Mesendoderm (in vitro differentiated cells): ENCODE measurements at regions not wholly inside any gene's neighbourhood (a gene's known extent, or its start where the extent isn't known, plus 50 kb on each side); places are given as distances from the start of the nearest gene placed in this dataset.
A peak's percentile ranks its signal among the peaks of the same experiment; 100 is the strongest.

ENCODE experiments used
- DNase-seq: peaks from one replicate; pipeline ENCODE4 v3.0.0; 2013
- H2AK5ac ChIP-seq: 2 replicates; pipeline ENCODE4 v1.6.1; 2013; ENCODE audit warnings: low read length, inconsistent platforms
- H2BK120ac ChIP-seq: 2 replicates; pipeline ENCODE4 v1.6.1; 2013; ENCODE audit warnings: low read depth, mild to moderate bottlenecking, low read length, moderate library complexity, mixed read lengths
- H2BK15ac ChIP-seq: replicated peaks from 2 replicates; pipeline ENCODE4 v1.6.1; 2013; ENCODE audit warnings: low read depth, mild to moderate bottlenecking, moderate library complexity
- H2BK5ac ChIP-seq: 2 replicates; pipeline ENCODE4 v1.6.1; 2013; ENCODE audit warnings: low read length, inconsistent platforms
- H3K18ac ChIP-seq: 2 replicates; pipeline ENCODE4 v1.6.1; 2013; ENCODE audit warnings: mild to moderate bottlenecking, low read length, mixed read lengths
- H3K23ac ChIP-seq: one replicate; pipeline ENCODE4 v1.6.1; 2013; ENCODE audit warnings: low read length
- H3K27ac ChIP-seq: 2 replicates; pipeline ENCODE4 v1.5.1; 2013; ENCODE audit warnings: low read depth, mild to moderate bottlenecking, inconsistent platforms, low read length, moderate library complexity
- H3K27me3 ChIP-seq: 2 replicates; pipeline ENCODE4 v1.6.1; 2013; ENCODE audit warnings: low read length, control low read depth, mild to moderate bottlenecking, inconsistent platforms; ENCODE audit not compliant: insufficient read depth, poor library complexity
- H3K36me3 ChIP-seq: 2 replicates; pipeline ENCODE4 v1.6.1; 2013; ENCODE audit warnings: low read length, inconsistent platforms; ENCODE audit not compliant: control insufficient read depth, insufficient read depth
- H3K4ac ChIP-seq: one replicate; pipeline ENCODE4 v1.6.1; 2013; ENCODE audit warnings: low read depth, mild to moderate bottlenecking, low read length, moderate library complexity
- H3K4me1 ChIP-seq: 2 replicates; pipeline ENCODE4 v1.6.1; 2013; ENCODE audit warnings: low read depth, low read length, inconsistent platforms; ENCODE audit not compliant: control insufficient read depth
- H3K4me2 ChIP-seq: 2 replicates; pipeline ENCODE4 v1.6.1; 2013; ENCODE audit warnings: low read length
- H3K4me3 ChIP-seq: 2 replicates; pipeline ENCODE4 v1.5.1; 2013; ENCODE audit warnings: mild to moderate bottlenecking, low read length
- H3K56ac ChIP-seq: one replicate; pipeline ENCODE4 v1.6.1; 2013; ENCODE audit warnings: low read length
- H3K79me1 ChIP-seq: 2 replicates; pipeline ENCODE4 v1.6.1; 2013; ENCODE audit warnings: low read length, inconsistent platforms
- H3K79me2 ChIP-seq: 2 replicates; pipeline ENCODE4 v1.6.1; 2013; ENCODE audit warnings: mild to moderate bottlenecking, low read length; ENCODE audit not compliant: control insufficient read depth, insufficient read depth
- H3K9ac ChIP-seq: 2 replicates; pipeline ENCODE4 v1.6.1; 2013; ENCODE audit warnings: low read length, inconsistent platforms
- H4K5ac ChIP-seq: one replicate; pipeline ENCODE4 v1.6.1; 2013; ENCODE audit warnings: low read length
- H4K8ac ChIP-seq: one replicate; pipeline ENCODE4 v1.6.1; 2013; ENCODE audit warnings: low read depth, mild to moderate bottlenecking, control low read depth, low read length, moderate library complexity
- WGBS: extraction: QIAGEN DNeasy Blood & Tissue Kit; methylation state at CpG from one replicate; pipeline ENCODE4 v1.1.7; 2013; ENCODE audit warnings: low lambda C conversion rate, missing lambda C conversion rate; ENCODE audit not compliant: insufficient coverage; ENCODE audit errors: extremely low coverage; 5-methylcytosine and 5-hydroxymethylcytosine counted together

GRCh38 chr1:224541901-224542630 is 74.1 kb upstream of the CNIH3 start:
- Histone ChIP-seq H3K4ac (no peak overlapping the region), H2BK120ac (no peak overlapping the region), H3K4me1 (peaks cover 4% of the 10 kb centered on the region), H3K56ac (no peak overlapping the region), H4K8ac (no peak overlapping the region), H3K27me3 (no peaks in the 10 kb centered on the region), H2AK5ac (no peak overlapping the region), H3K36me3 (no peaks in the 10 kb centered on the region), H3K4me3 (no peak overlapping the region), H3K79me2 (no peaks in the 10 kb centered on the region), H3K9ac (no peak overlapping the region), H2BK15ac (no peak overlapping the region), H3K18ac (no peak overlapping the region), H4K5ac (no peak overlapping the region), H2BK5ac (no peak overlapping the region), H3K4me2 (no peak overlapping the region), H3K79me1 (no peaks in the 10 kb centered on the region), H3K23ac (no peak overlapping the region), H3K27ac (no peak overlapping the region)
- WGBS, result no CpG with 5 or more reads among the region's 5 CpGs
- no peak for DNase-seq

- Histone ChIP-seq H2BK5ac (no peak overlapping the region), H3K4me3 (no peak overlapping the region), H3K18ac (no peak overlapping the region), H3K27ac (no peak overlapping the region), H2AK5ac (no peak overlapping the region), H3K79me1 (no peaks in the 10 kb centered on the region), H4K5ac (no peak overlapping the region), H3K4me1 (peaks cover 4% of the 10 kb centered on the region), H3K23ac (no peak overlapping the region), H3K27me3 (no peaks in the 10 kb centered on the region), H3K9ac (no peak overlapping the region), H3K79me2 (no peaks in the 10 kb centered on the region), H3K4me2 (no peak overlapping the region), H4K8ac (no peak overlapping the region), H3K4ac (no peak overlapping the region), H3K36me3 (no peaks in the 10 kb centered on the region), H2BK120ac (no peak overlapping the region), H3K56ac (no peak overlapping the region), H2BK15ac (no peak overlapping the region)
- DNase-seq, result peak; percentile 86
- WGBS, result no CpG with 5 or more reads among the region's 7 CpGs
Measured at GRCh38 chr1:224542783-224543440, 73.2 kb upstream of the CNIH3 start.

GRCh38 chr1:224543453-224543852 is 72.7 kb upstream of the CNIH3 start:
- no peaks in the 10 kb centered on the region for H3K27me3 ChIP-seq
- no peak overlapping the region for H3K4me2 ChIP-seq
- no peaks in the 10 kb centered on the region for H3K36me3 ChIP-seq
- H3K4me1 ChIP-seq, result peaks cover 4% of the 10 kb centered on the region
- no peak overlapping the region for H3K27ac ChIP-seq
- H4K8ac ChIP-seq, result no peak overlapping the region
- H3K23ac ChIP-seq, result no peak overlapping the region
- H3K18ac ChIP-seq, result no peak overlapping the region
- H2BK5ac ChIP-seq, result peak overlapping the region; percentile 28
- DNase-seq, result no peak
- no peaks in the 10 kb centered on the region for H3K79me2 ChIP-seq
- no peaks in the 10 kb centered on the region for H3K79me1 ChIP-seq
- H3K56ac ChIP-seq, result peak overlapping the region; percentile 17
- no peak overlapping the region for H2AK5ac ChIP-seq
- H3K4ac ChIP-seq, result no peak overlapping the region
- H3K9ac ChIP-seq, result no peak overlapping the region
- H2BK15ac ChIP-seq, result no peak overlapping the region
- no peak overlapping the region for H3K4me3 ChIP-seq
- no CpG with 5 or more reads among the region's 1 CpG for WGBS
- H4K5ac ChIP-seq, result no peak overlapping the region
- H2BK120ac ChIP-seq, result no peak overlapping the region

- H2BK15ac ChIP-seq, result no peak overlapping the region
- no CpG with 5 or more reads among the region's 6 CpGs for WGBS
- no peak overlapping the region for H3K23ac ChIP-seq
- H3K4ac ChIP-seq, result no peak overlapping the region
- no peak overlapping the region for H3K4me3 ChIP-seq
- no peaks in the 10 kb centered on the region for H3K36me3 ChIP-seq
- H3K4me1 ChIP-seq, result peaks cover 4% of the 10 kb centered on the region
- H3K4me2 ChIP-seq, result no peak overlapping the region
- no peak overlapping the region for H2BK5ac ChIP-seq
- H2AK5ac ChIP-seq, result no peak overlapping the region
- no peaks in the 10 kb centered on the region for H3K79me1 ChIP-seq
- H4K5ac ChIP-seq, result no peak overlapping the region
- H3K27ac ChIP-seq, result no peak overlapping the region
- no peak overlapping the region for H3K18ac ChIP-seq
- H3K56ac ChIP-seq, result no peak overlapping the region
- H3K27me3 ChIP-seq, result no peaks in the 10 kb centered on the region
- DNase-seq, result no peak
- no peak overlapping the region for H2BK120ac ChIP-seq
- no peaks in the 10 kb centered on the region for H3K79me2 ChIP-seq
- no peak overlapping the region for H3K9ac ChIP-seq
- H4K8ac ChIP-seq, result no peak overlapping the region
Measured at GRCh38 chr1:224544346-224545110, 71.6 kb upstream of the CNIH3 start.

- Histone ChIP-seq H3K23ac (no peak overlapping the region), H2BK120ac (no peak overlapping the region), H3K4me1 (peaks cover 4% of the 10 kb centered on the region), H3K79me2 (no peaks in the 10 kb centered on the region), H3K36me3 (no peaks in the 10 kb centered on the region), H4K5ac (no peak overlapping the region), H2BK5ac (no peak overlapping the region), H3K27ac (no peak overlapping the region), H3K9ac (no peak overlapping the region), H3K18ac (no peak overlapping the region), H3K4me3 (no peak overlapping the region), H3K4me2 (no peak overlapping the region), H2BK15ac (no peak overlapping the region), H3K27me3 (no peaks in the 10 kb centered on the region), H3K56ac (no peak overlapping the region), H3K4ac (no peak overlapping the region), H3K79me1 (no peaks in the 10 kb centered on the region), H4K8ac (no peak overlapping the region), H2AK5ac (no peak overlapping the region)
- WGBS, result no CpG with 5 or more reads among the region's 4 CpGs
- no peak for DNase-seq
Measured at GRCh38 chr1:224545571-224545970, 70.5 kb upstream of the CNIH3 start.
